ENCODE measurements at regions not wholly inside any gene's neighbourhood (a gene's known extent, or its start where the extent isn't known, plus 50 kb on each side); places are given as distances from the start of the nearest gene placed in this dataset.

- in situ Hi-C loops (cut with HindIII; ENCODE audit: low sequenced_read_pairs) = no loop called here
Observed at GRCh38 chr20:3312940-3313682, 74.1 kb upstream of the SLC4A11 start.

GRCh38 chr20:3311623-3312022 lies 72.6 kb upstream of the SLC4A11 start:
- in situ Hi-C loops (cut with HindIII; ENCODE audit: low sequenced_read_pairs) = no loop called here

GRCh38 chr20:3309226-3309625 lies 70.2 kb upstream of the SLC4A11 start:
- in situ Hi-C loops (cut with HindIII; ENCODE audit: low sequenced_read_pairs) = loop anchor here (5.0 kb wide), 1 partner anchor 33 kb away; no protein-coding TSS in a partner anchor

- in situ Hi-C loops (cut with HindIII; ENCODE audit: low sequenced_read_pairs) = loop anchor here (5.0 kb wide), 1 partner anchor 35 kb away; no protein-coding TSS in a partner anchor
Observed at GRCh38 chr20:3307725-3308124, 68.7 kb upstream of the SLC4A11 start.

GRCh38 chr20:3307078-3307477 lies 68.1 kb upstream of the SLC4A11 start:
- in situ Hi-C loops (cut with HindIII; ENCODE audit: low sequenced_read_pairs) = loop anchor here (5.0 kb wide), 1 partner anchor 35 kb away; no protein-coding TSS in a partner anchor

- in situ Hi-C loops (cut with HindIII; ENCODE audit: low sequenced_read_pairs) = loop anchor here (5.0 kb wide), 1 partner anchor 36 kb away; no protein-coding TSS in a partner anchor
Observed at GRCh38 chr20:3306068-3306467, 67.1 kb upstream of the SLC4A11 start.

- in situ Hi-C loops (cut with HindIII; ENCODE audit: low sequenced_read_pairs) = no loop called here
Observed at GRCh38 chr20:3304456-3304855, 65.5 kb upstream of the SLC4A11 start.

GRCh38 chr20:3297079-3297378 lies 58.0 kb upstream of the SLC4A11 start:
- in situ Hi-C loops (cut with HindIII; ENCODE audit: low sequenced_read_pairs) = no loop called here

- in situ Hi-C loops (cut with HindIII; ENCODE audit: low sequenced_read_pairs) = no loop called here
Observed at GRCh38 chr20:3296261-3297078, 57.5 kb upstream of the SLC4A11 start.

All from endothelial cell of hepatic sinusoid (primary cell).